HG03378 (cell line): ENCODE measurements at regions not wholly inside any gene's neighbourhood (a gene's known extent, or its start where the extent isn't known, plus 50 kb on each side); places are given as distances from the start of the nearest gene placed in this dataset.

Experiments
- ATAC-seq: cut with Tn5 transposase; IDR thresholded peaks from one replicate; pipeline ENCODE4 v1.9.1; 2021; ENCODE audit warnings: mild to moderate bottlenecking, moderate library complexity; ENCODE audit not compliant: unreplicated experiment

DNA sequence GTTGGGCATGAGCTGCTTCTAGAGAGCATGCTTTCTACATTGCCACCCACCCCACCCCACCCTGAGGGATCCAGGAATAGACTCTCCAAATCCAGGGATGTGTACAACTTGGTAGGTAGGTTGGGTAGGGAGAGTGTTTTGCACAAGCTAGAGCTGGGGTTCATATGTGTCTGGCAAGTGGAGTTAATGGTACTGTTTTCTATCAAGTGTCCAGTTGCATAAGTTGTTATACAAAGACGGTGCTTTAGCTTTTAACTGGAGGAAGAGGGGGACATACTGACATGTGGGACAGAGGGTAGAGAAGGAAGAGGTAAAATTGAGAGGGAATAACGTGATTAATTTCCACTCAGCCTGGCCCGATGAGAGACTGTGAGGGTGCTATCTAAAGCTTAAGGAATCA is 51.0 kb upstream of the TNC start:
- no peak for ATAC-seq

DNA sequence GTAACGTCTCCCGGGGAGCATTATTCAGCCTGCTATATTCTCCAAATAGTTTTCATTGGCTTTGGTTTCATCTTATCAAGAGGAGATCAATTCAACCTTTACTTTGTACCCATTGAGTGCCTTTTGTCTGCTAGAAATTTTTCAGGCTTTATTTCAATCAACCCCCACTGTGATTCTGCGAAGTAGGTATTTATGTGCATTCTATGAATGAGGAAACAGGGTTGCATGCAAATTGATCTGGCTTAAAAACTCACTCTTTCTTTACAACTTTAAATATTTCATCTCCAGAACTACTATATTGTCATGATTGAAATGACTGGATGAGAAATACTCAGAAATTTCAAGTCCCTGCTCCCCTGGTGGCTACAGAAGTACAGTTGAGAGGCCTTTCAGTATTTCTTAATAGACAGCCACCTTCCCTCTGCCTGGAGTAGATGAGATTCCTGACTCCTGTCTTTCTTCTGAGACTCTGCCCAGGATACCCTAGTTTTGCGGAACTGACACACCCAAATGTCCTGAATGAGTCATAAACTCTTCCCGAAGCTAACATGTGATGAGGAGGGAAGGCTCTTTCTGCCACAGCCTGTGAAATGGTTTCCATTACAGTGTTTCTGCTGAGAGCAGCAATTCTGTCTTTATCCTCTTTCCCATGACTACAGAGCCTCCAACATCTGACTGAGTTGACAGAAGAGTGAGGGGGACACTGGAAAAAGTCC is 52.6 kb upstream of the TNC start:
- no peak for ATAC-seq

DNA sequence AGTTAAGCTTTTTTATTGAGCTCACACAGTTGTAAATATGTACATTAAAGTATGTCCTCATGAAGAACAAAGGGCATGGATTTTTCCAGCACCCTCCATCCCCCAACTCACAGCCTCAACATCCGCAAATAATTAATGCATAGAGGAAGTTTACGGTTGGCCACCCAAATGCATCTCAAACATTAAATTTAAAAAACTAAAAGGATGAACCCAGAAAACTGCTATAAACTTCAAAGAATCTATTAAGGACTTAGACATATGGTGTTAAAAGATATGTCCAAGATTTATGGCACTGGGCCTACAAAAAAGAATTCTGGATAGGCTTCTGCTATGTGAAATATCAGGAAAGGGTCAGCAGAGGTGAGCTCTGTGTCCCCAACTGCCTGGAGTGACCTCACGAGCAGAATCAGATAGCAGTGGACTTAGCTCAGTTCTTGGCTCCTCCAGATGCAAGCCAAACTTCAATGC is 54.0 kb upstream of the TNC start:
- ATAC-seq: no peak

DNA sequence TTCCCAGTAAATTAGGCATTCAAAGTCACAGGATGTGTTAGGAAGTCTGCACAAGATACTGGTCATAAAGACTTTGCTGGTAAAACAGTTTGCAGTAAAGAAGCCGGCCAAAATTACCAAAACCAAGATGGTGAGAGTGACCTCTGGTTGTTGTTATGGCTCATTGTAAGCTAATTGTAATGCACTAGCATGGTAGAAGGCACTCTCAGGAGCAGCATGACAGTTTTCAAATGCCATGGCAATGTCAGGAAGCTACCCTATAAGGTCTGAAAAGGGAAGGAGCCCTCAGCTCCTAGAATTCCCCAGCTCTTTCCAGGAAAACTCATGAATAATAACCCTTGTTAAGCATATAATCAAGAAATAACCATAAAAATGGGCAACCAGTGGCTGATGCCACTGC is 64.3 kb upstream of the TNC start:
- ATAC-seq: no peak

DNA sequence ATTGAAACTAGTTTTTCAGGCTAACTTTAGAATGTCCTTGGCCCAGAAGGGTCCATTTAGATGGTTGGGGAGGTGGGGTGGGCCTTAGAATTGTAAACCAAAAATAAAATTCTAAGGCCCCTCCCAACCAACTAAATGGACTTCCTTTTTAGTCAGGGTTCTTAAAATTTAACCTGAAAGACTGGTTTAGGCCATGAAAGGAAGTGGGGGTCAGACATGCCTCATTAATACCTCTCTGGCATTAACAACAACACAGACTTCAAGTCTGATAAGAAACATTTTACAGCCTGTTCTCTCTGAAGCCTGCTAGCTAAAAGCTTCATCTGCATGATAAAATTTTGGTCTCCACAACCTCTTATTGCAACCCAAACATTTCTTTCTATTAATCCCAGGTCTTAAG is 65.5 kb upstream of the TNC start:
- no peak for ATAC-seq

DNA sequence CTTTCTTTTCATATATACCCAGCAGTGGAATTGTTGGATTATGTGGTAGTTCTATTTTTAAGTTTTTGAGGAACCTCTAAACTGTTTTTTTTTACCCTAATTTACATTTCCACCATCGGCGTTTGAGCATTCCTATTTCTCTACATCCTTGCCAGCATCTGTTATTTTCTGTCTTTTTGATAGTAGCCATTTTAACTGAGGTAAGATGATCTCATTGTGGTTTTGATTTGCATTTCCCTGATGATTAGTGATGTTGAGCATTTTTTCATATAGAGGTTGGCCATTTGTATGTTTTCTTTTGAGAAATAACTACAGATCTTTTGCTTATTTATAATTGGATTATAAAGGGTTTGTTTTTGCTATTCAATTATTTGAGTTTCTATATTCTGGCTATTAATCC is 71.7 kb upstream of the TNC start:
- ATAC-seq: no peak

DNA sequence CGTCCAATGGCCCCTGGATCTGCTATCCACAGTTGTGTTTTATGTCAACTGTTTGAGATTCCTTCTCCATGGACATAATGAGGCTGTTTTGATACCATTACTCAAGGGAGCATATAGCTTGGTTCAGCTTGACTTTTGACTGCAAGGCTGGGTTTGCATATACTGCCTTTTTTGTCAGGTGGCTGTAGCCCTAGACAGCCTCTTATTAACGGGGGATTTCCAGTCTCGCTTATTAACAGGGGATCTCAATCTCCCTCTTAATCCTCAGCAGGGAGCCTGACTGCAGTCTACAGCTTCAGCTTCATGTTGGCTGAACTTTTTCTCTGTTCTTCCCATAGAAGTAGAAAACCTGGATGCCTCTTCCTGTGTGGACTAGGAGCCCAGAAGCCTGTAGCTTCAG is 73.7 kb upstream of the TNC start:
- ATAC-seq: no peak

DNA sequence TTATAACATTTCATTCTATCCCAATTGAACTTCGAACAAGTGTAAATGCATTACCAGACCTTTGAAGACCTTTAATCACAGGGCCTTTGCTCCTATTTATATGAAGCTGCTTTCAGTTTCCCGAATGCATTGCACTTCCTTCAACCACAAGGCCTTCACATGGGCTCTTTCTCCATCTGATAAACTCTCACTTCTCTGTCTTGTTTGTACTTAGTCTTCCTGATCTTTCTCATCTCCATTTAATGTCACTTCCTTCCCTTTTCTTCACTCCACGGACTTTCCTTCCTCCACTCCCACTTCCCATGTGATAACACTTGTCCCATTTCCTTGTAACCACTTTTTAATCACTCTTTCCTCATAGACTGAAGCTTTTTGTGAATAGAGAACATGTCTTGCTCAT is 74.3 kb upstream of the TNC start:
- ATAC-seq: no peak

DNA sequence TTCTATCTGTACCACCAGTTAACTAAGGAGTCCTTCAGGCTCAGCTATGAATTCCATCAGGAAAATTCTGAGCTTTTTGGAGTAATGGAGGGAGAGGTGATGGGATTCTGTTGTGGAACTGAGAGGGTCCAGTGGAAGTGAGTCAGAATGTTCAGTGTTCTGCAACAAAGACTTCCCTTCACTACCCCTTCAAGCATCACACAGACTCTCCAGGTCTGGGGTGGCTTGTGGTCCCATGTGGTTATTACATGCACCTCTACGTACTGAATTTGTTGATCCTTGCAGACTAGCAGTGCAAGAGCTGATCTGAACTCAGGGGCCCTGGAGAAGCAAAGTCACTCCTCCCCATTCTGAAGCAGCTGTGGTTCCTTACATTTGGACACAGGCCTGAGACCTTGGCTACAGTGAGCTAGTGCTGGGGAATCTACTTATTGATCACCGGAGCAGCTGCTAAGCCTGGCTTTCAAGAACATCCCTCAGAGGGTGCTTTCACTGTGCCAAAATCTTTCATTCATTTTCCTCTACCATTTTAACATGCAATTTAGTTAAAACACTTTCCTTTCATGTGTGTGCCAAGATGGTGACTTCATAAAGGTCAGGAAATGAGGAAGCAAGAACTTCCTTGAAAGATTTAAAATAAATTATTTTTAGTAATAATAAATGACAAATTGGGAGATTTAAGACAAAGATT is 75.0 kb upstream of the TNC start:
- ATAC-seq: peak; percentile 63

DNA sequence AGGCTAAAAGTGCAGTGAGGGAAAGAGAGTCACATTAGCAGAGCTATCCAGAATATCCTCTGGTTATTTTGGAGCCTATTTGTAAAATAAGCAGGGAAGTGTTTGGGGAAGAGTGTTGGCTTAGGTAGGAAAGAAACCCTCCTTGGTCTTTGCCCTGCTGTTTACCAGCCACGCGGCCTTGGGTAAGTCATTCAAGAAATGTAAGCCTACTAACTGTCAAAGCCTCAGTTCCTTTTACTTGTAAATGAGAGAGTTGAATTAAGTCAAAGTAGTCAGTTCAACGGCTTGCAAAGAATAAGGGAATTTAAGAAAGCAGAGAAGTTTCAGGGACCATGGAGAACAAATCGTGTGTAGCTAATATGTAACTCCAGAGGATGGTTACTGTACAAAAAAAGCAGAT is 75.8 kb upstream of the TNC start:
- ATAC-seq: no peak

DNA sequence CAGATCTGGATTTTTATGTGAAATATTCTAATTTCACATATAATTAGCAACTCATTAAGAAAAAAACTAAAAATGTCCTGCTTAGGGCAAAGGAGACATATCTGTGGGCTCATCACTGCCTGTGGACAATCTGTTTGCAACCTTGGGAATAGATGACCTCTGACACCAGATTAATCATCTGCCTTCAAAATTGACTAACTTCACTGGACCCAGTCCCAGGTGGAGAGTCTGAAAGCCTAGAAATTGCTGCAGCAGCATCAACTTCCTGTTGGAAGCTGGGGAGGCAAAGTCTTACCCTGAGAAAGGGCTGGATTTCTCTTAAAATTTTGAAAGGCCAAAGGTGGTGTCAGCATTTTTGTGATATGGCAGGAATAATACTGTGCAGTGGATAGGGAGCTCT is 76.3 kb upstream of the TNC start:
- ATAC-seq: no peak

DNA sequence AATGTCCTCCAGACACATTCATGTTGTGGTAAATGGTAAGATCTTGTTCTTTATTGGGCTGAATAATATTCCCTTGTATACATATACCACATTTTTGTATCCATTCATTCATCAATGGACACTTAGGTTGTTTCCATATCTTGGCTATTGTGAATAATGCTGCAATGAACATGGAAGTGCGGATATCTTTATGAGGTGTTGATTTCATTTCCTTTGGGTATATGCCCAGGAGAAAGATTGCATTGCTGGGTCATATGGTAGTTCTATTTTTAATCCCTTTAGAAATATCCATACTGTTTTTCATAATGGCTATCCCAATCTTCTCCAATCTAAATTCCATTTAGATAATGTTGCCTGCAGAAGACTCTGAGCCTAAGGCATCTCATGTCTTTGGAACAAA is 78.0 kb upstream of the TNC start:
- ATAC-seq: no peak

DNA sequence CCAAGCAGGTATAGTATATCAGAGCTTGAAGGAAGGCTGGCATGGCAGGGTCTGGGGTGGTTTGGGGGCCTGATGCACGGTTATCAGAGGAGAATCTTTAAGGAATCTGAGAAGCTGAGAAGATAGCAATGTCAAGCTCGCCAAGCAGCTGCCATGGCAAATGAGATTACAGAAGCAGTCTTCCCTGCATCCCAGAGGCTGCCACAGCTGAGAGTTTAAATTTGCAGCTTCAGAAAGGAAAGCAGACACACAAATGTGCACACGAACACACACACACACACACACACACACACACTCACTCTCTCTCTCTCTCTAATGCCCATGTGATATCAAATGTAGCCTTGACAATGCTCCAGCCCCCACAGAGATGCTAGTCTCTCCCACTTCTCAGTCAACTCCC is 79.0 kb upstream of the TNC start:
- no peak for ATAC-seq

DNA sequence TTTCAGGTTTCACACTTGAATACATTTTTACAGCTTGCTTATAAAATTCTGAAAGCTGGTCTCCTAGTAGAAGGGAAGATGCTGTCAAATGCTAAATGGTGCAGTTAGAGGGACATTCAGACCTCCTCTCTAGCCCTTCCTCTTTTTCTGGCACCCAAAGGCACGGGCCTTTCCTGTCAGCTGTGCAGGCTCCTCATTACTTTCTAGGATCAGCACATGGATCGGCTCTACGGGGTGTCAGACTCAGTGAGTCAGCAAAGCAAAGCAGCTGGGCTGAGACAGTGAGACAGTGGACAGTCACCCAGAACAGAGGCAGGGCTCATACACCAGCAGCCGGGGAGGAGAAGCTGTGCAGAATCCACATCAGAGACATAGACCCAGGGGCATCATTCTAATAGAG is 80.0 kb upstream of the TNC start:
- ATAC-seq: no peak

DNA sequence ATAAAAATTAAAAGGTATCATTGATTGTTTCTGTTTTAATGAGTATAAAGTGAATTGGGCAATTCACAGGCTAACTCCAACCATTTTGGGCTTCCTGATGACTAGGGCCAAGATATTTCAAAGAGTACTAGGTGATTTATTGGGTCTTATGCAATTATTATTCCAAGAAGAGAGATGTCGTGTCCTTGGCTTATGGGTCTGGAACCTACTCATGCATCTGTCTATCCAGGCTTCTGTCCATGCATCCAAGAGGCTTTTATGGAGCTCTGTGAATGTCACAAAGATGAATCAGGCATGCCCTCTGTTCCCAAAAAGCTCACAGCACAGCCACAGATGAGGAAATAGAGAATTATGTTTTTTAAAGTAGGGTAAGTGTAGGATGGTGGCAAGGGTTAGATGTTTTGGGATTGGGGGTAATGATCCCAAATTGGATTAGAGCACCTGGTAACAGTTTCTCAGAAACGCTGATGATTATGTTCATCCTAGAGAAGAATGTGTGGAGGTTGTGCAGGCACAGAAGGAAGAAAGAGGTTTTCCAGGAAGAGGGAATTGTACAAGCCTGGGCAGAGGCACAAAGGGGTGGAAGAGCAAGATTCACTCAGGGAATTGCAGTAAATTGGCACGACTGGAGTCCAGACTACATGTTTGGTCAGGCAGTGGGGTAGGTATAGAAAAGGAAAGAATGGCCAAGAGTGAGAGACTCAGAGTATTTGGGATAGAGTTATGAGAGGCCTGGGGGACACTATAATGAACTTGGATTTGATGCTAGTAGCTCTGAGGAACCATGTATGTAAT is 83.0 kb upstream of the TNC start:
- no peak for ATAC-seq

DNA sequence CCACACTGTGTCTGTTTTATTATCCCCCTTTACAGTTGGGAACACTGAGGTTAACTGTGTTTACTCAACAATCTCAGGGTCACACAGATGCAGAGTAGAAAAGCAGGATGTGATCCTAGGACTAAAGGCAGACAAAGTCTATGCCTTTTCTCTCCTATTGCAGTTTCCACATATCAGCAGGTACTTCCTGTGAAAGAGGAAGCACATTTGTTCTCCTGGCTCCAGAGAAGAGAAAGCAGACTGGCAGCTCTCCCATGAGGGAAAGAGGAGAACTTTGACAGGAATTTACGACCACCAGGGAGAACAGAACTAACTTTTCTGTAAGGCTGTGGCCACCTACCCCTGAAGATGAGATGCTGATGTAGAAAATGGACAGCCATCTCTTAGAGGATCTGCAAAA is 84.2 kb upstream of the TNC start:
- ATAC-seq: no peak

DNA sequence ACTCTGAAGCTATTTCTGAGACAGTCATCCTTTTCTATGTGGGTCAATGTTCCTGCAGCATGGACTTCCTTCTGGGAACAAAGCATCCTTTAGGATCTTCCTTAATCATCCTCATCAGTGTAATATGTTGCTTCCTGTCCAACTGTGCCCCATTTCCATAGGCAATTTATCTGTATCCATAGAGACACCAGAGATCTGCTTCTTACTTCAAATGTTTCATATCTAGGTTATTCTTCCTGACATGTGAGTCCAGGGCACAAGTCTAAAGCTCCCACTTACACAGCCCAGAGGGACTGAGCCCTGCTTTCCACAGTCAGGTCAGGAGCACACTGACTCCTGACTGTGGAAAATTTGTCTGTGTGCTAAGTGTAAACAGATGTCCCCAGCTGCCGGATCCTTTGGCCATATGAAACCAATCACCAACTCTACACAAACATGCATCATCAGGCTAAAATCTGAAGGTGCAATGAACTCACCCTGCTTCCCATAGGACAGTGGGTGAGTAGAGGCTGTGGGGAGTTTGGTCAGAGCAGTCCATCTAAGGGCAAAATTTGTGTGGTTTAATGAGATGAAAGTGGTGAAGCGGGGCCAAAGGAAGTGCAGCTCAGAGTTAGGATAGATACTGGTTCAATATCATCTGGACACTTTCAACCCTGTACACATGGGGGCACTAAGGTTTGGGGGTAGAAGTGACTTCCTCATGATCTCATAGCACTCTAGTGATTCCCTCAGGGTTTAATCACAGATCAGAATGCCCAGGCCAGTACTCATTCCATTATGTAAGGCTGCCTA is 85.2 kb upstream of the TNC start:
- ATAC-seq: no peak

DNA sequence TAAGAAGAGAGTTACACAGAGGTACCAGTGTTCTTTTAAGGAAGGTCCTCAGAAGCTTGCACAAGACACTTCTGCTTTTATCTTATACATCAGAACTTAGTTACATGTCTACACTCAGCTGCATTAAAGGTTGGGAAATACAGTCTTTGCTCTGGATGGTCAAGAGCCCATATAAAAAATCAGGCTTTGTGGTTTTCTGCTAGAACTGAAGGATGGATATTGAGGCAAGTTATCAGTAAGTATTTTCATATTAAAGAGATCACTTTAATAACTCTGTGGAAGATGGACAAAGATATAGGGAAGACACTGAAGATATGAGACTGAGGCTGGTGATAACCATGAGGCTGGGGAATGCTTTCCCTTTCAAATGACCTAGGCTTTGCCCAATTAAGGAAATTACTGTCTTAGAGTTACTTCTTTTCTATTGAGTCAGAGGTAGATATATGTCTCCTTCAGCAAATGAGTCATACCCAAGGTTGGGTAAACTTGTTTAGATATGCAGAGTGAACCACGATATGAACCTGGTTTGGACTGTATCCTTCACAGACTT is 87.0 kb upstream of the TNC start:
- peak; percentile 74 for ATAC-seq

DNA sequence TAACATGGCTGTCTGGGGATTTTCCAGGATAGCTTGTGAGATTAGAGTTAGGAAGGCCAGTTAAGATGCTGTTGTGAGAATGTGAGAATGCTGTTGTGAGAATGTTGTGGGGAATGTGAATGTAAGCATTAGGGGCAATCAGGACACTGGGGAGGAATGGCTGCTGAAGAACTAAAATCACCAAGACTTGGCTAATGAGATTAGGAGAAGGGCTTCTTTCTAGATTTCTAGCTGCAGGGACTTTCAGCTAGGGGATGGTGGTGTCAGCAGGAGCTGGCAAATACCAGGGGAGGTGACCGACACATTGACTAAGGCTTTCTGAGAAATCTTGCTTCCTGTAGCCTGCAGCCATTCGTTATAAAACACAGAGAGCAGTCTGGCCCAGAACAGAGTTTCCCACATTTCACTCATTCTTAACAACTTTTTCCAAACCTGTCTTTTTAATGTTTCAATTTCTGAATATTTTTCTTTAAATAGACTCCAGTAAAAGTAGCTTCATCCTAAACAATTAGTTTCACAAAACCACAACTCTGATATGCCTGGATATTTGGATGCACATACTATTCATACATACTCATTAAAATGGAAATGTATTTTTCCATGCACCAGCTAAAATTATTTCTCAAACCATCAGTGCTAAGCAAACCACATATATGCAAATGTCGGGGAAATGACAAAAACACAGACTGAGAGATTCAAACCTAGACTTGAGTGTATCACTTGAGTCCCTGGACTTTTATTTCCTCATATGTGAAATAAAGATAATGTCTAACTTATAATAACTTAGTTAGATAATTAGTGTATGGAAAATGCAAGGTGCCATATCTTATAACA is 89.3 kb upstream of the TNC start:
- ATAC-seq: peak; percentile 25

DNA sequence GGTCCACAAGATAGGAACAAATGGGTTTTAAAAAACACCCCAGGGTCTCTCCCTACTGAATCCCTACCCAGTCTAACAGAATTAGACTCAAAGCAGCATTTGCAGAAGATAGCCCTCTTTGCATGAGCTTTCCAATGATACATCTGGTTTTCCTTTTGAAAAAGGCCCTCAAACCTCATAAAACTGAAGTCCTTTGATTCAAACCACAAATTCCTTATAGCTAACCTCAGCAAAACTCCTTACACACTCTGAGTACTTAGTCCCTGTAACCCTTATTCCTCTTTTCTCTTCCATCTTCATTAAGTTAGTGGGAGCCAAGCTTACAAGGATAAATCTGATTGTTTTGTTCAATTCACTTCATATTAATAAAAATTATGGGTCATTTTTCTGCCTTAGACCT is 90.5 kb upstream of the TNC start:
- no peak for ATAC-seq
